Brain microvascular endothelial cell (primary cell): ENCODE measurements at regions not wholly inside any gene's neighbourhood (a gene's known extent, or its start where the extent isn't known, plus 50 kb on each side); places are given as distances from the start of the nearest gene placed in this dataset.

Source experiments
- DNase-seq: peaks from one replicate; pipeline ENCODE4 v3.0.0-alpha.2; 2020
- H3K27ac ChIP-seq: fragments of 250-450 bp; sonication (Bioruptor Pico); 2 replicates; pipeline ENCODE4 v1.5.1; 2020; ENCODE audit warnings: mild to moderate bottlenecking, moderate library complexity
- H3K27me3 ChIP-seq: fragments of 250-450 bp; sonication (Bioruptor Pico); replicated peaks from 2 replicates; pipeline ENCODE4 v1.5.1; 2020; ENCODE audit warnings: mild to moderate bottlenecking
- H3K36me3 ChIP-seq: fragments of 250-450 bp; sonication (Bioruptor Pico); replicated peaks from 2 replicates; pipeline ENCODE4 v1.5.1; 2020; ENCODE audit warnings: mild to moderate bottlenecking
- H3K4me3 ChIP-seq: 2 replicates; pipeline ENCODE4 v1.5.1; 2011; ENCODE audit warnings: low read depth, mild to moderate bottlenecking, control low read depth, low read length, moderate library complexity
- CTCF ChIP-seq: IDR thresholded peaks from 2 replicates; pipeline ENCODE4 v1.5.1; 2011; ENCODE audit warnings: low read depth, mild to moderate bottlenecking, moderate library complexity, low read length, control low read depth, inconsistent platforms; ENCODE audit errors: missing control alignments
- in situ Hi-C: cut with HindIII; loops from 2 replicates; pipeline ENCODE4 v1.10.0; 2017; ENCODE audit warnings: low sequenced_read_pairs, low pct_ligation_motif_present

GRCh38 chr5:56478062-56478461 is 244.9 kb upstream of the ANKRD55 start:
- H3K27ac ChIP-seq, result no peak overlapping the region

GRCh38 chr5:56476487-56476856 is 243.3 kb upstream of the ANKRD55 start:
- no peaks in the 10 kb centered on the region for H3K36me3 ChIP-seq
- no peak for TF ChIP-seq CTCF
- DNase-seq, result no peak
- H3K27me3 ChIP-seq, result no peaks in the 10 kb centered on the region
- in situ Hi-C loops, result no loop called here
- peak overlapping the region; percentile 26 for H3K27ac ChIP-seq
- no peak overlapping the region for H3K4me3 ChIP-seq

More at GRCh38 chr5:56478062-56478461, 244.9 kb upstream of the ANKRD55 start:
- in situ Hi-C loops, result no loop called here
- Histone ChIP-seq H3K36me3 (no peaks in the 10 kb centered on the region), H3K27me3 (no peaks in the 10 kb centered on the region), H3K4me3 (no peak overlapping the region)
- DNase-seq, result no peak
- TF ChIP-seq CTCF, result no peak

GRCh38 chr5:56475689-56476486 is 242.8 kb upstream of the ANKRD55 start:
- Histone ChIP-seq H3K36me3 (no peaks in the 10 kb centered on the region), H3K27ac (peak overlapping the region; percentile 26), H3K4me3 (no peak overlapping the region), H3K27me3 (no peaks in the 10 kb centered on the region)
- in situ Hi-C loops, result no loop called here
- no peak for TF ChIP-seq CTCF
- no peak for DNase-seq

GRCh38 chr5:56471707-56472106 is 238.6 kb upstream of the ANKRD55 start:
- in situ Hi-C loops, result no loop called here
- Histone ChIP-seq H3K4me3 (no peak overlapping the region), H3K27me3 (no peaks in the 10 kb centered on the region), H3K36me3 (no peaks in the 10 kb centered on the region), H3K27ac (no peak overlapping the region)
- no peak for DNase-seq
- TF ChIP-seq CTCF, result no peak

- in situ Hi-C loops, result no loop called here
- TF ChIP-seq CTCF, result no peak
- Histone ChIP-seq H3K27me3 (no peaks in the 10 kb centered on the region), H3K27ac (no peak overlapping the region), H3K36me3 (no peaks in the 10 kb centered on the region), H3K4me3 (no peak overlapping the region)
- DNase-seq, result no peak
Measured at GRCh38 chr5:56470007-56470406, 236.9 kb upstream of the ANKRD55 start.

- no peak overlapping the region for H3K27ac ChIP-seq
- in situ Hi-C loops, result no loop called here
Measured at GRCh38 chr5:56468277-56468676, 235.1 kb upstream of the ANKRD55 start.

More at GRCh38 chr5:56468277-56468676, 235.1 kb upstream of the ANKRD55 start:
- no peak for DNase-seq
- no peak for TF ChIP-seq CTCF
- H3K4me3 ChIP-seq, result no peak overlapping the region
- H3K27me3 ChIP-seq, result no peaks in the 10 kb centered on the region
- no peaks in the 10 kb centered on the region for H3K36me3 ChIP-seq
